Tibial nerve (tissue), 4 donors: ENCODE measurements at regions not wholly inside any gene's neighbourhood (a gene's known extent, or its start where the extent isn't known, plus 50 kb on each side); places are given as distances from the start of the nearest gene placed in this dataset.

Experiments used
- EP300 ChIP-seq, 2 donors: sonication (generic); formaldehyde crosslinking; IDR thresholded peaks; one replicate each; pipeline ENCODE4 v1.6.1; 2017; ENCODE audit warnings: antibody characterized with exemption in 2 of 2, mild to moderate bottlenecking in 1 of 2
- POLR2A ChIP-seq, 2 donors: fragments of 450-650 bp; IDR thresholded peaks; one replicate each; pipeline ENCODE4 v1.6.1; 2017; ENCODE audit warnings: antibody characterized with exemption in 2 of 2, mild to moderate bottlenecking in 2 of 2, moderate library complexity in 2 of 2
- TF ChIP-seq, protein P1 (sequence below), 5 experiments: fragments of 200-600 bp in 3 of 5; fragments of 450-650 bp in 2 of 5; sonication (generic) in 3 of 5; IDR thresholded peaks; one replicate each; pipeline ENCODE4 v1.5.1; 2016 to 2019; ENCODE audit warnings: antibody characterized with exemption in 5 of 5, mild to moderate bottlenecking in 3 of 5, moderate library complexity in 2 of 5

DNA sequence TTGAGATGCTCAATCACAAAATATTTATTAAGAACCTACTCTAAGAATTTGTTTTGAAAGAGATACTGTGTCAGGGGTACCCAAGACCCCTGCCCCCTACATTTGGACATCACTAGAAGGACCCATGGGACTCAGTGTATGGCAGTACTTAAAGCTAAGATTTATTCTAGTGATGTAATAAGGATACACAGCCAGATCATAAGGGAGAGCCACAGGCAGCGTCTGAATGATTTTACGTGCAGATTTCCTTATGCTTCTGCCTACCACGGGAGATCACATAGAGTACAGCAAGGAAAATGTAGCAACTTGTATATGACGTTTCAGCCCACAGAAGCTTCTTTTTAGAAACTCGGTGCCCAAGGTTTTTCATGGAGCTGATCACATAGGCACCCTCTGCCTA, 172.9 kb downstream of the DEPDC1B start:
- no peak for TF ChIP-seq EP300 (IDR thresholded peaks at IDR 0.05)
- TF ChIP-seq, protein P1, sequence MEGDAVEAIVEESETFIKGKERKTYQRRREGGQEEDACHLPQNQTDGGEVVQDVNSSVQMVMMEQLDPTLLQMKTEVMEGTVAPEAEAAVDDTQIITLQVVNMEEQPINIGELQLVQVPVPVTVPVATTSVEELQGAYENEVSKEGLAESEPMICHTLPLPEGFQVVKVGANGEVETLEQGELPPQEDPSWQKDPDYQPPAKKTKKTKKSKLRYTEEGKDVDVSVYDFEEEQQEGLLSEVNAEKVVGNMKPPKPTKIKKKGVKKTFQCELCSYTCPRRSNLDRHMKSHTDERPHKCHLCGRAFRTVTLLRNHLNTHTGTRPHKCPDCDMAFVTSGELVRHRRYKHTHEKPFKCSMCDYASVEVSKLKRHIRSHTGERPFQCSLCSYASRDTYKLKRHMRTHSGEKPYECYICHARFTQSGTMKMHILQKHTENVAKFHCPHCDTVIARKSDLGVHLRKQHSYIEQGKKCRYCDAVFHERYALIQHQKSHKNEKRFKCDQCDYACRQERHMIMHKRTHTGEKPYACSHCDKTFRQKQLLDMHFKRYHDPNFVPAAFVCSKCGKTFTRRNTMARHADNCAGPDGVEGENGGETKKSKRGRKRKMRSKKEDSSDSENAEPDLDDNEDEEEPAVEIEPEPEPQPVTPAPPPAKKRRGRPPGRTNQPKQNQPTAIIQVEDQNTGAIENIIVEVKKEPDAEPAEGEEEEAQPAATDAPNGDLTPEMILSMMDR (IDR thresholded peaks at IDR 0.05), result no peak
- no peak for TF ChIP-seq POLR2A (IDR thresholded peaks at IDR 0.05)
